ENCODE measurements at regions not wholly inside any gene's neighbourhood (a gene's known extent, or its start where the extent isn't known, plus 50 kb on each side); places are given as distances from the start of the nearest gene placed in this dataset.

DNA sequence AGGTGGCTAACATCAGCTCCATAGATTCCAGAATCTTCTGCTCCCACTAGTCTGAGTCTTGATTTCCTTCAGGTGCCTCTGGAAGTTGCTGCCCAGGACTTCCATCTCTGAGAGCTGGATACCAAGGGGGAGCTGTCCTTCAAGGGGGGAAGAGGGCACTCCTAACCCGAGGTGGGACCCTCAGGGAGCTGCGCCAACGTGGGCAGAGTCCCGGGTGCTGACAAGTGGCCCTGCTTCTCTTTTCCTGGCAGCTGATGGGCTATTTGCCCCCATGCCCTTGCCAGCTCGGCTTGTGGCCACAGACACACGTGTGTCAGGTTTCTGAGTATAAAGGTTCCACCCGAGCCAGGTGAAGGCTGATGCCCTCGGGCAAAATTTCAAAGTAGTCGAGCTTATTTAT, 272.5 kb downstream of the TTC8 start:
- Histone ChIP-seq H3K27me3 (ENCODE audit: control insufficient read depth in 2 of 2, insufficient read depth in 2 of 2, low read length in 2 of 2) (peaks cover 0 to 2% of the 10 kb centered on the region in 2 experiments), H3K4me2 (ENCODE audit: insufficient read depth, low read length) (no peak overlapping the region), H3K79me2 (ENCODE audit: control insufficient read depth, insufficient read depth, low read length) (no peaks in the 10 kb centered on the region), H3K36me3 (ENCODE audit: control insufficient read depth in 2 of 2, extremely low read depth in 1 of 2, insufficient read depth in 2 of 2, low read length in 2 of 2) (no peaks in the 10 kb centered on the region), H3K27ac (ENCODE audit: insufficient read depth, low read depth, low read length) (no peak overlapping the region), H4K20me1 (replicated peaks; ENCODE audit: control insufficient read depth, extremely low read depth, insufficient read depth, low read length) (no peaks in the 10 kb centered on the region), H3K9me3 (replicated peaks; ENCODE audit: control insufficient read depth, insufficient read depth, low read length) (no peaks in the 10 kb centered on the region), H3K9ac (replicated peaks; ENCODE audit: extremely low read depth, insufficient read depth, low read length) (no peak overlapping the region), H3K4me3 (replicated peaks in 1 of 3; ENCODE audit: insufficient read depth in 1 of 3, low read depth in 1 of 3, low read length in 3 of 3) (no peak overlapping the region), H3K4me1 (ENCODE audit: control insufficient read depth, extremely low read depth, insufficient read depth, low read length) (no peaks in the 10 kb centered on the region), H2AFZ (ENCODE audit: low read depth, low read length) (no peak overlapping the region), H3K9me1 (replicated peaks; ENCODE audit: control insufficient read depth, extremely low read depth, insufficient read depth, low read length) (no peaks in the 10 kb centered on the region)
- ChIA-PET POLR2A (no interaction called here), CTCF (interaction anchor here (0.8 kb wide), 1 partner anchor 11 kb away, joined by 3 read pairs; no protein-coding TSS in a partner anchor)
- TF ChIP-seq, protein P1, sequence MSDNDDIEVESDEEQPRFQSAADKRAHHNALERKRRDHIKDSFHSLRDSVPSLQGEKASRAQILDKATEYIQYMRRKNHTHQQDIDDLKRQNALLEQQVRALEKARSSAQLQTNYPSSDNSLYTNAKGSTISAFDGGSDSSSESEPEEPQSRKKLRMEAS (IDR thresholded peaks at IDR 0.05; ENCODE audit: insufficient read depth, insufficient read length) = no peak
- TF ChIP-seq POLR2AphosphoS5 (IDR thresholded peaks at IDR 0.05; ENCODE audit: insufficient read depth, low read depth, low read length) (no peak), JUN (IDR thresholded peaks at IDR 0.05; ENCODE audit: borderline replicate concordance, insufficient read depth, insufficient read length, low read depth) (no peak), EZH2 (IDR thresholded peaks at IDR 0.05; ENCODE audit: borderline replicate concordance, low read depth, low read length, severe bottlenecking) (no peak), FOS (IDR thresholded peaks at IDR 0.05; ENCODE audit: borderline replicate concordance, insufficient read depth, low read length) (no peak), POLR2A (IDR thresholded peaks at IDR 0.05; ENCODE audit: low read depth, low read length) (no peak), GATA2 (IDR thresholded peaks at IDR 0.05; ENCODE audit: insufficient read depth, insufficient read length, low read depth, low read length) (no peak), MYC (IDR thresholded peaks at IDR 0.05; ENCODE audit: low read depth, low read length) (no peak)
- TF ChIP-seq, protein P2, sequence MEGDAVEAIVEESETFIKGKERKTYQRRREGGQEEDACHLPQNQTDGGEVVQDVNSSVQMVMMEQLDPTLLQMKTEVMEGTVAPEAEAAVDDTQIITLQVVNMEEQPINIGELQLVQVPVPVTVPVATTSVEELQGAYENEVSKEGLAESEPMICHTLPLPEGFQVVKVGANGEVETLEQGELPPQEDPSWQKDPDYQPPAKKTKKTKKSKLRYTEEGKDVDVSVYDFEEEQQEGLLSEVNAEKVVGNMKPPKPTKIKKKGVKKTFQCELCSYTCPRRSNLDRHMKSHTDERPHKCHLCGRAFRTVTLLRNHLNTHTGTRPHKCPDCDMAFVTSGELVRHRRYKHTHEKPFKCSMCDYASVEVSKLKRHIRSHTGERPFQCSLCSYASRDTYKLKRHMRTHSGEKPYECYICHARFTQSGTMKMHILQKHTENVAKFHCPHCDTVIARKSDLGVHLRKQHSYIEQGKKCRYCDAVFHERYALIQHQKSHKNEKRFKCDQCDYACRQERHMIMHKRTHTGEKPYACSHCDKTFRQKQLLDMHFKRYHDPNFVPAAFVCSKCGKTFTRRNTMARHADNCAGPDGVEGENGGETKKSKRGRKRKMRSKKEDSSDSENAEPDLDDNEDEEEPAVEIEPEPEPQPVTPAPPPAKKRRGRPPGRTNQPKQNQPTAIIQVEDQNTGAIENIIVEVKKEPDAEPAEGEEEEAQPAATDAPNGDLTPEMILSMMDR (IDR thresholded peaks at IDR 0.05; ENCODE audit: extremely low read depth in 1 of 2, insufficient read depth in 1 of 2, low read depth in 1 of 2, low read length in 2 of 2) = no peak
- no TSS peak for BruUV-seq (replicated peaks)
- intact Hi-C loops (cut with micrococcal nuclease) (no loop called here), dilution Hi-C loops (cut with MboI; ENCODE audit: extremely low pct_ligation_motif_present, low sequenced_read_pairs) (no loop called here)
- FAIRE-seq = no peak
- DNase-seq (ENCODE audit: low read depth, low spot score) = no peak

All from endothelial cell of umbilical vein (primary cell).